ENCODE measurements at regions not wholly inside any gene's neighbourhood (a gene's known extent, or its start where the extent isn't known, plus 50 kb on each side); places are given as distances from the start of the nearest gene placed in this dataset.

- TF ChIP-seq, protein P1, sequence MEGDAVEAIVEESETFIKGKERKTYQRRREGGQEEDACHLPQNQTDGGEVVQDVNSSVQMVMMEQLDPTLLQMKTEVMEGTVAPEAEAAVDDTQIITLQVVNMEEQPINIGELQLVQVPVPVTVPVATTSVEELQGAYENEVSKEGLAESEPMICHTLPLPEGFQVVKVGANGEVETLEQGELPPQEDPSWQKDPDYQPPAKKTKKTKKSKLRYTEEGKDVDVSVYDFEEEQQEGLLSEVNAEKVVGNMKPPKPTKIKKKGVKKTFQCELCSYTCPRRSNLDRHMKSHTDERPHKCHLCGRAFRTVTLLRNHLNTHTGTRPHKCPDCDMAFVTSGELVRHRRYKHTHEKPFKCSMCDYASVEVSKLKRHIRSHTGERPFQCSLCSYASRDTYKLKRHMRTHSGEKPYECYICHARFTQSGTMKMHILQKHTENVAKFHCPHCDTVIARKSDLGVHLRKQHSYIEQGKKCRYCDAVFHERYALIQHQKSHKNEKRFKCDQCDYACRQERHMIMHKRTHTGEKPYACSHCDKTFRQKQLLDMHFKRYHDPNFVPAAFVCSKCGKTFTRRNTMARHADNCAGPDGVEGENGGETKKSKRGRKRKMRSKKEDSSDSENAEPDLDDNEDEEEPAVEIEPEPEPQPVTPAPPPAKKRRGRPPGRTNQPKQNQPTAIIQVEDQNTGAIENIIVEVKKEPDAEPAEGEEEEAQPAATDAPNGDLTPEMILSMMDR (IDR thresholded peaks at IDR 0.05): no peak
- no peak for TF ChIP-seq POLR2A (IDR thresholded peaks at IDR 0.05)
Observed at GRCh38 chrX:22882543-22882942, 117.2 kb upstream of the DDX53 start.

All from adrenal gland (tissue), 5 donors.